ENCODE measurements at regions not wholly inside any gene's neighbourhood (a gene's known extent, or its start where the extent isn't known, plus 50 kb on each side); places are given as distances from the start of the nearest gene placed in this dataset.

- peak; percentile 27 for DNase-seq (ENCODE audit: low read depth)
These were observed 530.3 kb downstream of the RASEF start for GRCh38 chr9:82532504-82533180.

GRCh38 chr9:82535432-82535998 is 527.4 kb downstream of the RASEF start:
- DNase-seq (ENCODE audit: low read depth): no peak
- TF ChIP-seq CTCF (IDR thresholded peaks at IDR 0.05; ENCODE audit: insufficient read depth, low read depth, low read length, missing control alignments): no peak
- H3K4me3 ChIP-seq (ENCODE audit: low read length): no peak overlapping the region

More at GRCh38 chr9:82532504-82533180, 530.3 kb downstream of the RASEF start:
- peak; percentile 39 for TF ChIP-seq CTCF (IDR thresholded peaks at IDR 0.05; ENCODE audit: insufficient read depth, low read depth, low read length, missing control alignments)
- H3K4me3 ChIP-seq (ENCODE audit: low read length): no peak overlapping the region

GRCh38 chr9:82538634-82539033 is 524.3 kb downstream of the RASEF start:
- TF ChIP-seq CTCF (IDR thresholded peaks at IDR 0.05; ENCODE audit: insufficient read depth, low read depth, low read length, missing control alignments): no peak
- no peak for DNase-seq (ENCODE audit: low read depth)

GRCh38 chr9:82539146-82539545 is 523.8 kb downstream of the RASEF start:
- no peak for TF ChIP-seq CTCF (IDR thresholded peaks at IDR 0.05; ENCODE audit: insufficient read depth, low read depth, low read length, missing control alignments)
- DNase-seq (ENCODE audit: low read depth): no peak
- H3K4me3 ChIP-seq (ENCODE audit: low read length): no peak overlapping the region

More at GRCh38 chr9:82538634-82539033, 524.3 kb downstream of the RASEF start:
- H3K4me3 ChIP-seq (ENCODE audit: low read length): no peak overlapping the region

GRCh38 chr9:82539856-82540579 is 522.9 kb downstream of the RASEF start:
- TF ChIP-seq CTCF (IDR thresholded peaks at IDR 0.05; ENCODE audit: insufficient read depth, low read depth, low read length, missing control alignments): no peak
- no peak overlapping the region for H3K4me3 ChIP-seq (ENCODE audit: low read length)

DNA sequence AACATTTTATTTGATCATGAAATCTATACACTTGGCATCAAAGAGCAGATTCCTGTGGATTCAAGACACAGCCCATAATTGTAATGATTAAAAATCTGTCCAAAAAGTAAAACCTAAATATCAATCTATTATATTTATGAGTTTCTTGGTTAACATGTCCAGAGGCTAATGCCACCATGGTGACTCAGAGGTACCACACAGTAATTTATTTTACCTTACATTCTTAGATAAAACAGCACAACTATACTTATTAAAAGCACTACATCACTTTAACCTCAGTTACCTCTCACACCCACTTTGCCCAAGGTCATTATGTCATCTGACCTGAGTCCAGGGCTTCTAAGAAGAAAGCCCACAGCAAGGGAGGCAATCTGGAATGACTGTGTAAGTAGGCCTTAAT is 519.2 kb downstream of the RASEF start:
- DNase-seq (ENCODE audit: low read depth): peak; percentile 34

More at GRCh38 chr9:82539856-82540579, 522.9 kb downstream of the RASEF start:
- DNase-seq (ENCODE audit: low read depth): peak; percentile 96

More for the DNA sequence above, 519.2 kb downstream of the RASEF start:
- no peak overlapping the region for H3K4me3 ChIP-seq (ENCODE audit: low read length)
- no peak for TF ChIP-seq CTCF (IDR thresholded peaks at IDR 0.05; ENCODE audit: insufficient read depth, low read depth, low read length, missing control alignments)

Measured in epithelial cell of esophagus (primary cell).